ENCODE measurements at regions not wholly inside any gene's neighbourhood (a gene's known extent, or its start where the extent isn't known, plus 50 kb on each side); places are given as distances from the start of the nearest gene placed in this dataset.

GRCh38 chr10:130869179-130869841, 442.2 kb downstream of the TCERG1L start:
- no peak for ATAC-seq

GRCh38 chr10:130871406-130871805, 440.1 kb downstream of the TCERG1L start:
- Histone ChIP-seq H3K4me3 (no peak overlapping the region), H3K27me3 (peaks cover 0 to 41% (median 23%) of the 10 kb centered on the region in 7 donors), H3K36me3 (no peaks in the 10 kb centered on the region), H3K27ac (no peak overlapping the region), H3K4me1 (no peaks in the 10 kb centered on the region), H3K9me3 (no peaks in the 10 kb centered on the region)
- WGBS, 2 donors, result 0 to 41% methylated on average over 1 of the region's 1 CpG
- TF ChIP-seq CTCF (IDR thresholded peaks at IDR 0.05), result no peak
- intact Hi-C loops (cut with DNase I), result no loop called here
- ATAC-seq (no peak), DNase-seq (no peak)

More at GRCh38 chr10:130869179-130869841, 442.2 kb downstream of the TCERG1L start:
- H3K9me3 ChIP-seq, result no peaks in the 10 kb centered on the region
- intact Hi-C loops (cut with DNase I), result no loop called here
- no peak overlapping the region for H3K4me3 ChIP-seq
- H3K27ac ChIP-seq, result no peak overlapping the region
- no peak for DNase-seq
- no peaks in the 10 kb centered on the region for H3K4me1 ChIP-seq
- WGBS, 2 donors, result 41 to 52% methylated on average over 11 of the region's 11 CpGs
- no peak for TF ChIP-seq CTCF (IDR thresholded peaks at IDR 0.05)
- H3K27me3 ChIP-seq, result peaks cover 0 to 45% (median 11%) of the 10 kb centered on the region in 7 donors
- H3K36me3 ChIP-seq, result no peaks in the 10 kb centered on the region

- no peak for DNase-seq
- intact Hi-C loops (cut with DNase I), result no loop called here
- no peak for TF ChIP-seq CTCF (IDR thresholded peaks at IDR 0.05)
Observed at GRCh38 chr10:130873636-130874035, 437.9 kb downstream of the TCERG1L start.

GRCh38 chr10:130875116-130875515, 436.4 kb downstream of the TCERG1L start:
- DNase-seq, result no peak
- Histone ChIP-seq H3K27ac (no peak overlapping the region), H3K4me3 (no peak overlapping the region), H3K9me3 (no peaks in the 10 kb centered on the region), H3K4me1 (no peaks in the 10 kb centered on the region), H3K36me3 (no peaks in the 10 kb centered on the region), H3K27me3 (peaks cover 0 to 40% (median 14%) of the 10 kb centered on the region in 7 donors)
- ATAC-seq, result no peak
- no peak for TF ChIP-seq CTCF (IDR thresholded peaks at IDR 0.05)
- 48 to 49% methylated on average over 2 of the region's 2 CpGs for WGBS, 2 donors
- intact Hi-C loops (cut with DNase I), result no loop called here

More at GRCh38 chr10:130873636-130874035, 437.9 kb downstream of the TCERG1L start:
- no peak overlapping the region for H3K27ac ChIP-seq
- no peaks in the 10 kb centered on the region for H3K36me3 ChIP-seq
- ATAC-seq, result no peak
- no peaks in the 10 kb centered on the region for H3K4me1 ChIP-seq
- H3K4me3 ChIP-seq, result no peak overlapping the region
- no peaks in the 10 kb centered on the region for H3K9me3 ChIP-seq
- 67 to 75% methylated on average over 1 of the region's 1 CpG for WGBS, 2 donors
- peaks cover 0 to 31% (median 22%) of the 10 kb centered on the region in 7 donors for H3K27me3 ChIP-seq
